ENCODE measurements at regions not wholly inside any gene's neighbourhood (a gene's known extent, or its start where the extent isn't known, plus 50 kb on each side); places are given as distances from the start of the nearest gene placed in this dataset. TPM values are rescaled to one million over a fixed set of nuclear protein-coding genes. Genes with fewer than 3 reads are reported as not detected.

Small RNAs in the stretch of these regions (small RNA-seq; reads per million reads assigned to genes)
- gene AC006548.1 (not detected), gene MTND1P17 (not detected)
